ENCODE measurements at regions not wholly inside any gene's neighbourhood (a gene's known extent, or its start where the extent isn't known, plus 50 kb on each side); places are given as distances from the start of the nearest gene placed in this dataset.

- DNase-seq (ENCODE audit: low read depth in 2 of 2): no peak
Observed at GRCh38 chr2:147506889-147507288, 337.9 kb upstream of the ACVR2A start.

- no peak for DNase-seq (ENCODE audit: low read depth in 2 of 2)
Observed at GRCh38 chr2:147502711-147503290, 342.0 kb upstream of the ACVR2A start.

GRCh38 chr2:147501968-147502367, 342.9 kb upstream of the ACVR2A start:
- DNase-seq (ENCODE audit: low read depth in 2 of 2): no peak

- DNase-seq (ENCODE audit: low read depth in 2 of 2): no peak
Observed at GRCh38 chr2:147500819-147501395, 343.9 kb upstream of the ACVR2A start.

GRCh38 chr2:147500229-147500628, 344.6 kb upstream of the ACVR2A start:
- no peak for DNase-seq (ENCODE audit: low read depth in 2 of 2)

- no peak for DNase-seq (ENCODE audit: low read depth in 2 of 2)
Observed at GRCh38 chr2:147499785-147500184, 345.0 kb upstream of the ACVR2A start.

GRCh38 chr2:147495734-147496133, 349.1 kb upstream of the ACVR2A start:
- no peak for DNase-seq (ENCODE audit: low read depth in 2 of 2)

- DNase-seq (ENCODE audit: low read depth in 2 of 2): no peak
Observed at GRCh38 chr2:147492471-147492870, 352.4 kb upstream of the ACVR2A start.

- DNase-seq (ENCODE audit: low read depth in 2 of 2): no peak
Observed at GRCh38 chr2:147491506-147491905, 353.3 kb upstream of the ACVR2A start.

GRCh38 chr2:147490401-147491261, 354.2 kb upstream of the ACVR2A start:
- DNase-seq (ENCODE audit: low read depth in 2 of 2): no peak

- no peak for DNase-seq (ENCODE audit: low read depth in 2 of 2)
Observed at GRCh38 chr2:147488472-147488871, 356.4 kb upstream of the ACVR2A start.

GRCh38 chr2:147487978-147488289, 356.9 kb upstream of the ACVR2A start:
- no peak for DNase-seq (ENCODE audit: low read depth in 2 of 2)

- no peak for DNase-seq (ENCODE audit: low read depth in 2 of 2)
Observed at GRCh38 chr2:147487286-147487977, 357.4 kb upstream of the ACVR2A start.

GRCh38 chr2:147485210-147485851, 359.5 kb upstream of the ACVR2A start:
- DNase-seq (ENCODE audit: low read depth in 2 of 2): no peak

GRCh38 chr2:147483911-147484310, 360.9 kb upstream of the ACVR2A start:
- no peak for DNase-seq (ENCODE audit: low read depth in 2 of 2)

GRCh38 chr2:147482916-147483669, 361.7 kb upstream of the ACVR2A start:
- no peak for DNase-seq (ENCODE audit: low read depth in 2 of 2)

- no peak for DNase-seq (ENCODE audit: low read depth in 2 of 2)
Observed at GRCh38 chr2:147482111-147482895, 362.5 kb upstream of the ACVR2A start.

GRCh38 chr2:147479358-147479757, 365.5 kb upstream of the ACVR2A start:
- no peak for DNase-seq (ENCODE audit: low read depth in 2 of 2)

GRCh38 chr2:147473075-147473474, 371.8 kb upstream of the ACVR2A start:
- no peak for DNase-seq (ENCODE audit: low read depth in 2 of 2)

GRCh38 chr2:147471126-147471525, 373.7 kb upstream of the ACVR2A start:
- DNase-seq (ENCODE audit: low read depth in 2 of 2): no peak

- no peak for DNase-seq (ENCODE audit: low read depth in 2 of 2)
Observed at GRCh38 chr2:147469471-147469870, 375.4 kb upstream of the ACVR2A start.
